Body of pancreas (tissue), 4 donors: ENCODE measurements at regions not wholly inside any gene's neighbourhood (a gene's known extent, or its start where the extent isn't known, plus 50 kb on each side); places are given as distances from the start of the nearest gene placed in this dataset.
A peak's percentile ranks its signal among the peaks of the same experiment; 100 is the strongest.

Source experiments
- ATAC-seq: fragments of 150-250 bp; one replicate; pipeline ENCODE4 v1.9.1; 2016
- DNase-seq, 4 donors: peaks; one replicate each; pipeline ENCODE4 v3.0.0-alpha.2; 2019
- H3K27ac ChIP-seq, 4 donors: fragments of 200-600 bp; sonication (generic); 1 replicate in 3 of 4; 2 replicates in 1 of 4; pipeline versions ENCODE4 v1.5.1 to v1.6.1; 2016 to 2019; ENCODE audit warnings: mild to moderate bottlenecking in 1 of 4, mixed read lengths in 1 of 4, moderate library complexity in 1 of 4
- H3K27me3 ChIP-seq, 2 donors: fragments of 200-600 bp; sonication (generic); one replicate each; pipeline ENCODE4 v1.6.0; 2016; ENCODE audit warnings: mild to moderate bottlenecking in 1 of 2
- H3K36me3 ChIP-seq, 2 donors: fragments of 200-600 bp; sonication (generic); replicated peaks in 1 of 2; 2 replicates each; pipeline ENCODE4 v1.5.1; 2016; ENCODE audit warnings: low read depth in 2 of 2; ENCODE audit not compliant: insufficient read depth in 1 of 2
- H3K4me1 ChIP-seq: fragments of 200-600 bp; sonication (generic); one replicate; pipeline ENCODE4 v1.6.0; 2016
- H3K4me3 ChIP-seq, 2 donors: fragments of 200-600 bp; sonication (generic); 1 replicate in 1 of 2; 2 replicates in 1 of 2; pipeline ENCODE4 v1.5.1; 2016 to 2019
- H3K9me3 ChIP-seq, 3 donors: fragments of 200-600 bp; sonication (generic); 1 replicate in 2 of 3; 2 replicates in 1 of 3; pipeline ENCODE4 v1.5.1; 2016
- POLR2A ChIP-seq, 3 donors: fragments of 450-650 bp; IDR thresholded peaks; one replicate each; pipeline ENCODE4 v1.6.1; 2016; ENCODE audit warnings: antibody characterized with exemption in 3 of 3, mild to moderate bottlenecking in 2 of 3
- WGBS, 2 donors: methylation state at CpG; one replicate each; pipeline ENCODE4 v1.1.5; 2017; 5-methylcytosine and 5-hydroxymethylcytosine counted together
- intact Hi-C: fragments of 100-400 bp; cut with DNase I; formaldehyde crosslinking; loops from one replicate; pipeline ENCODE4 v1.15.1; 2023
- TF ChIP-seq, protein P1 (sequence below), 7 experiments: fragments of 450-650 bp in 4 of 7; fragments of 200-600 bp in 3 of 7; sonication (generic) in 3 of 7; IDR thresholded peaks; one replicate each; pipeline ENCODE4 v1.5.1; 2016 to 2019; ENCODE audit warnings: antibody characterized with exemption in 7 of 7

- Histone ChIP-seq H3K27ac (no peak overlapping the region), H3K27me3 (no peaks in the 10 kb centered on the region), H3K36me3 (no peaks in the 10 kb centered on the region), H3K9me3 (no peaks in the 10 kb centered on the region), H3K4me3 (no peak overlapping the region), H3K4me1 (no peaks in the 10 kb centered on the region)
- DNase-seq (no peak), ATAC-seq (no peak)
- TF ChIP-seq POLR2A (IDR thresholded peaks at IDR 0.05): no peak
- TF ChIP-seq, protein P1, sequence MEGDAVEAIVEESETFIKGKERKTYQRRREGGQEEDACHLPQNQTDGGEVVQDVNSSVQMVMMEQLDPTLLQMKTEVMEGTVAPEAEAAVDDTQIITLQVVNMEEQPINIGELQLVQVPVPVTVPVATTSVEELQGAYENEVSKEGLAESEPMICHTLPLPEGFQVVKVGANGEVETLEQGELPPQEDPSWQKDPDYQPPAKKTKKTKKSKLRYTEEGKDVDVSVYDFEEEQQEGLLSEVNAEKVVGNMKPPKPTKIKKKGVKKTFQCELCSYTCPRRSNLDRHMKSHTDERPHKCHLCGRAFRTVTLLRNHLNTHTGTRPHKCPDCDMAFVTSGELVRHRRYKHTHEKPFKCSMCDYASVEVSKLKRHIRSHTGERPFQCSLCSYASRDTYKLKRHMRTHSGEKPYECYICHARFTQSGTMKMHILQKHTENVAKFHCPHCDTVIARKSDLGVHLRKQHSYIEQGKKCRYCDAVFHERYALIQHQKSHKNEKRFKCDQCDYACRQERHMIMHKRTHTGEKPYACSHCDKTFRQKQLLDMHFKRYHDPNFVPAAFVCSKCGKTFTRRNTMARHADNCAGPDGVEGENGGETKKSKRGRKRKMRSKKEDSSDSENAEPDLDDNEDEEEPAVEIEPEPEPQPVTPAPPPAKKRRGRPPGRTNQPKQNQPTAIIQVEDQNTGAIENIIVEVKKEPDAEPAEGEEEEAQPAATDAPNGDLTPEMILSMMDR (IDR thresholded peaks at IDR 0.05): no peak
- intact Hi-C loops: no loop called here
- WGBS, 2 donors: 74 to 75% methylated on average over 17 of the region's 17 CpGs
Observed at GRCh38 chr2:16149349-16150243, 209.2 kb downstream of the MYCN start.

DNA sequence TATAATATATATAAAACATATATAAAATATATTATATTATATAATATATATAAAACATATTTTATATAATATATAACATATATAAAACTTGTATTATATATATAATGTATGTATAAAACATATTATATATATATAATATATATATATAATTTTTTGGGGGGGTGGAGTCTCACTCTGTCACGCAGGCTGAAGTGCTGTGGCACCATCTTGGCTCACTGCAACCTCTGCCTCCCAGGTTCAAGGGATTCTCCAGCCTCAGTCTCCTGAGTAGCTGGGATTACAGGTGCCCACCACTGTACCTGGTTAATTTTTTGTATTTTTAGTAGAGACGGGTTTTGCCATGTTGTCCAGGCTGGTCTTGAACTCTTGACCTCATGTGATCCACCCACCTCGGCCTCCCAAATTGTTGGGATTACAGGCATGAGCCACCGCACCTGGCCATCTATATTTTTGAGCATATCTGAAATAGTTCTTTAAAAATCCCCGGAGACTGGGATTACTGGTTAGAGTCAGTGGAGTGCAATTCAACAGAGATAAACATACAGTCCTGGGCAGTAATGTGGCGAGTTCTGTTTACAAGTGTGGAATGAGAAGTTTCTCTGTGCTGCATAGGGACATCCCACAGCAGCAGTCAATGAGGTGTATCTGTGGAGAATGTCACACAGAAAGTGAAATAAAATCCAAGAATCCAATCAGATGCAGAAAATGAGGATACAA, 208.4 kb downstream of the MYCN start:
- TF ChIP-seq POLR2A (IDR thresholded peaks at IDR 0.05): no peak
- Histone ChIP-seq H3K36me3 (no peaks in the 10 kb centered on the region), H3K9me3 (no peaks in the 10 kb centered on the region), H3K4me3 (no peak overlapping the region), H3K27me3 (no peaks in the 10 kb centered on the region), H3K4me1 (no peaks in the 10 kb centered on the region), H3K27ac (no peak overlapping the region)
- no peak for ATAC-seq
- WGBS, 2 donors: 84% methylated on average over 6 of the region's 6 CpGs
- intact Hi-C loops: no loop called here
- no peak for DNase-seq

- TF ChIP-seq, protein P1 (IDR thresholded peaks at IDR 0.05): no peak
- no peak for TF ChIP-seq POLR2A (IDR thresholded peaks at IDR 0.05)
- no peak overlapping the region for H3K4me3 ChIP-seq
- ATAC-seq (peak; percentile 93), DNase-seq (peak; percentile 62 to 79 (median 72))
- peaks cover 26% of the 10 kb centered on the region for H3K4me1 ChIP-seq
- no peaks in the 10 kb centered on the region for H3K9me3 ChIP-seq
- H3K36me3 ChIP-seq: no peaks in the 10 kb centered on the region
- H3K27ac ChIP-seq: peak overlapping the region in 1 of 4 donors; percentile 41
- intact Hi-C loops: no loop called here
- 19 to 27% methylated on average over 9 of the region's 9 CpGs for WGBS, 2 donors
- no peaks in the 10 kb centered on the region for H3K27me3 ChIP-seq
Observed at GRCh38 chr2:16142383-16143361, 202.3 kb downstream of the MYCN start.

- peak; percentile 36 for ATAC-seq
Observed at GRCh38 chr2:16141641-16141921, 201.2 kb downstream of the MYCN start.

More at GRCh38 chr2:16141641-16141921, 201.2 kb downstream of the MYCN start:
- DNase-seq: no peak
- H3K36me3 ChIP-seq: no peaks in the 10 kb centered on the region
- H3K27me3 ChIP-seq: no peaks in the 10 kb centered on the region
- WGBS, 2 donors: 5 to 23% methylated on average over 2 of the region's 2 CpGs
- H3K27ac ChIP-seq: no peak overlapping the region
- intact Hi-C loops: no loop called here
- H3K9me3 ChIP-seq: no peaks in the 10 kb centered on the region
- peaks cover 26% of the 10 kb centered on the region for H3K4me1 ChIP-seq
- TF ChIP-seq, protein P1 (IDR thresholded peaks at IDR 0.05): no peak
- TF ChIP-seq POLR2A (IDR thresholded peaks at IDR 0.05): no peak
- no peak overlapping the region for H3K4me3 ChIP-seq
